HL-60/S4 treated with phorbol 12-myristate 13-acetate at 8.2 ng/mL for 4 days and 3 days (cell line): ENCODE measurements at regions not wholly inside any gene's neighbourhood (a gene's known extent, or its start where the extent isn't known, plus 50 kb on each side); places are given as distances from the start of the nearest gene placed in this dataset.

Experiments used
- in situ Hi-C: fragments of 300-500 bp; cut with MboI; formaldehyde crosslinking; loops from 2 replicates; pipeline ENCODE4 v1.15.0; 2022; ENCODE audit warnings: low sequenced_read_pairs

DNA sequence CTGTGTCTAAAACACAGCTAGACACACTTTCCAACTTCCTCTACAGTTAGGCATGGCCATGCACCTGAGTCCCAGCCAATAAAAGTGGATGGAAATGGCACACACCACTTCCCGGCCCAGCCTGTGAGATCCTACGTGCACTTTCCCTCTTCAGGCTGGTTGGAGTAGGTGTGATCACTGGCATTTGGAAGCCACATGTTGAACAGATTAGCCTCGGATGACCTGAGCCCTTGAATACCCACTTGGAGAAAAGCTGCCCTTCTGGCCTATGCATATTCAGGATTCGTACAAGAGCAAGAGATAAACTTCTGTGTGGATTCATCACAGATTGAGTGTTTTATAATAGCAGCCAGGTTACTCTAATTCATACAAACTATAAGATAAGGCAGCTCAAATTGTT, 359.0 kb upstream of the SLC30A5 start:
- in situ Hi-C loops = no loop called here

DNA sequence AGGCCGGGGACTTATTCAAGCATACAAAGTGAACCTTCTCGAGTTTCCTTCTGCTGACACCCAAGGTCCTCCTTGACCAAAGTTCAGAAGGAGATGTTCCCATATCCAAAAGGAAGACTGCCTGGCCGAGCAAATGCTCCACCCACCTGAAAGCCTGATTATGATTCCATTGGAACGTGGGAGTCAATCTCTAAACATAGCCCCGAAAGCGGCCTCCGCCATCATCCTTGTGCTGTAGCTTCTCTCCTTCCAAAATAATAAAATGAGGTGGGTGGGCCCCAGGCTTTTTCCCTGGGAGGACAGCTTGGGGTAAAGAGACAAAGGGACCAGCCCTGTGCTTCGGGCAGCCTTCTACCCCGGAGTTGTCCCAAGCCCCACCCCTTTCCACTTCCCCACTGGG, 355.6 kb upstream of the SLC30A5 start:
- in situ Hi-C loops = no loop called here

DNA sequence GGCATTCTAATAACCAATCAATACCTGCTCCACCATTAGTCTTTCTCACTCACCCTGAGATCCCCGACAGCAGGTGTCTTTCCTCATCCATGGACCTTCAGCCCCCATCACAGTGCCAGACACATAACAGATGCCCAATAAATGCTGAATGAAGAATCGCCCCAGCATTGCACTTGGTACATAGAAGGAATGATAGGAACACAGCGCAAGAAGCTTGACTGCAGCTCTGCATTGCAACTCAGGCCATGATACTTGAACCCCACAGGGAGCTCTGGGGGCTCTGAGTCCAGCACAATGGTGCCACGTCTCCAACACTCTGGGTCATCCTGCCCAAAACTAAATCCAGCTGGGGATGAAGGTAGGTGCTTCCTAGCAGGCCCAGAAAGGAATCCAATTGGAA, 355.0 kb upstream of the SLC30A5 start:
- in situ Hi-C loops = no loop called here

DNA sequence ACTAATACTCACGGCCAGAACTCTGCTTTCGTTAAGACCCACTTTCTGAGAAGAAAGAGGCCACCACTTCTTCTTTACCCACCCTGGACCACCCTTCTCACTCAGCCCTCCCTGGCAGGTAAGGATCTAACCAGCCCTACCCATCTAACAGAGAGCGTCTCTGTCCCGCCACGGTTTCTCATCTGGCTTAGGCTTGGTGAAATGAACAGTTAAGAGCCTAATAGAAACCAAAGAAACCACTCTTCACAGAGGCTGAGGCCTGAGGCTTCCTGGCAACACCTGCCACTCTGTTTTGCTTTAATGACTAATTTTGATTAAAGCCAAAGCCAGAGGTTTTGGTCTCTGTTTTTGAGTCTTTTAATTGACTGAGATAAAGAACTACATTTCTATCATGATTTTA, 354.1 kb upstream of the SLC30A5 start:
- in situ Hi-C loops = no loop called here

DNA sequence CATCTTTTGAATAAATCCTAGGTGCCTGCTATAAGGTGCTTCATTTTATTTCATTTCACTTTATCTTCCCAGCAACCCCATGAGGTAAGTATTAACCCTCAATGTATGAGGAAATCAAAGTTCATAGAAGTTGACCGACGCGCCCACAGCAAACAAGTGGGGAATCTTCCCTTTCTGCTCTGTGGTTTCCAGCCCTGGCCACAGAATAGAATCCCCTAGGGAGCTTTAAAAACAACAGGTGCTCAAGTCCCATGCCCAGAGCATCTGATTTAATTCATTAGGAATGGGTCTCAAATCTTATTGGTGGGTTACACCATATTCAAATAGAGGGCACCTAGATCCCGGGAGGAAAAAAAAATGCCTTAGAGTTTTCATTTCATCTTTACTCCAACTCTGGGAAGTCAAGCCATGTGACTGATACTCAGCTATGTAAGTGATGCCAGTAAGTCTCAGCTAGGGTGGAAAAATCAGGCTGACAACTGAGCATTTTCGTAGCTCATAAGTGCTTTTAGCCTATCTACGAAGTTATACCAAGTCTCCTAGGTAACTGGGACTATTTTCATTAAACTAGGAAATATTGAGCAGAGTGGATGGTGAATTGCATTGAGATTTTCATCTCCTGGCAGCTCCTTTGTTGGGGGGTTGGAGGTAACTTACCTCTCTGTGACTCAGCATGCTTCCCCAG, 353.4 kb upstream of the SLC30A5 start:
- in situ Hi-C loops = no loop called here

DNA sequence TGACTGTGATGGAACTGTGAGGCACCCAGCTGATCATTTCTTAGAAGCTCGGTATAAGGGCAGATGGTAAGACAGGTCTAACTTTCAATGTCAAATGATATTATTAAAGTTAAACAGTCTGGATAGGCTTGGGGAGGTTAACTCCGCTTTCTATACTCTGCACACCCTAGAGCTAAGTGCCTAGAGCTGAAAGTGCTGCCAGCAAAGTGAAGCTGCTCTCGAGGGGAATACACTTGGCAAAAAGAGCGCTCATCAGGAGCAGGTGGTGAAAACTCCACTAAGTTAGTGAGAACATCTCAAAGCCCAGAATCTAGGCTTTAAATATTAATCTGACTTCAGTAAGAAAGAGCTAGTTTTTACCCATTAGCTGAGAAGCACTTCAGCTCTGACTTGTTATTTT, 349.6 kb upstream of the SLC30A5 start:
- in situ Hi-C loops = no loop called here

DNA sequence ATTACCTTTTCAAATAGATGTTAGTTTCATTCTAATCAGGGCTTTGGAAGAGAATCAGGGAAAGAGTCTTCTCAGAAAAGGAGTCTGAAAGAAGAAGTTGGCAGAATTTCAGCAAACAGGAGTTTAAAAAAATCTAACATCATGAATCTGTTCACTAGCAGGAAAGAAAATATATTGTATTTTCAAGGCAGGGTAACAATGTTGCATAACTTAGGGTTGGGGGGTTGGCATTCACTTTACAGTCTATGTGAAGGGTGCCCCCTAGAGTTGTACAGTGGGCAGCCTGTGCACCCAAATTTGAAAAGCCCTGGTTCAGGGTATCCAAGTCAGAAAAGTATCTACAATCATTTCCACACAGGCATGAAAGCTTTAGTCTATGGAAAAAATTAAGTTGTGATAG, 348.4 kb upstream of the SLC30A5 start:
- in situ Hi-C loops = no loop called here

DNA sequence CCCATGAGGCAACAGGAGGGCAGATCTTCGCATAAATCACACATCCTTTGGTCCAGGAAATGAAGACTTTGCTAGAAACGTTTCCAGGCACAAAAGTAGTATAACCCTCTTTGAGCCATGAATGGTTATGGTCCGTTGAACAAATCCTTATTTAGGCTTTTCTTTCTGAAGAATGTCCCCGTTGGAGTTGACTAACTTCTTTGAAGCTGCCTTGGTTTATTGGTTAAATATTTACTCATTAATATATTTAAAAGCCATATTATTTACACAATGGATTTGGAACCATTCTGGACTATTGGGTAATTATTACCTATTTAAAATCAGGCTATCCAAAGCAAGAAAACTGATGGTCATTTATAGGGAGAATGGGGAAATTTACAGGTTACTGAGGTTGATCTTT, 347.6 kb upstream of the SLC30A5 start:
- in situ Hi-C loops = no loop called here

DNA sequence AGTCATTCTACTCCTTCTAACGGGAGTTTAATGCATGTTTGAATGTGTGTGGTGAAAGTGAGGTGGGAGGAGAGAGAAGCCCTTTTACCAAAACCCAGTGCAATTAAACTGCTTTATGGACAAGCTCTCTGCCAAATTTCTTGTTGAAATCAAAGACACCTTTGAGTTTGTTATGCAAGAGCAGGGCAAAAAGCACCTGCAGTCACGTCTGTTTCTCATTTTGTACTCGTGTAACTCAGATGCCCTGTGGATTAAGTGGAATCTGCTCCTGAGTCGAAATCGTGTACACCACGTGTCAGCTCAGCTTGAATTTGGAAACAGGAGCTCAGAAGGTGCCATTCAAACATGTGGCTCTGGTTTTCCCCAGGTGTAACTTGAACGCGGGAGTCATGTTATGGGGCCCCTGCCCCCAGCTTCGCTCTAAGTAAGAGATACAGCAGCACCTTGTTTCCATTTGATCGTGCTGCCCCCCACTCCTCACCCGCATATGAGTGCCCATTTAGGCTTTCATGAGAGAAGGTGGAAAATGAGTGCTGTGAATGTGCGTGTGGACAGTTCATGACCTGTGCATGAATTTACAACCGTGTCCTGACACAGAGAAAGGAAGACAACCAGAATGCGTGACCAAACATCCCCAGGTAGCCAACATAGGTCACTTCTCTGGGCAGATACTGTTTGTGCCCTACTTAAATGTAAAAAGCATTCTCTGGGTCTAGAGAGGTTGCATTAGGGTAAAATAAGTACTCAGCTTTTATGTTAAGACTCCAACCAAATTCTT, 347.0 kb upstream of the SLC30A5 start:
- in situ Hi-C loops = no loop called here

DNA sequence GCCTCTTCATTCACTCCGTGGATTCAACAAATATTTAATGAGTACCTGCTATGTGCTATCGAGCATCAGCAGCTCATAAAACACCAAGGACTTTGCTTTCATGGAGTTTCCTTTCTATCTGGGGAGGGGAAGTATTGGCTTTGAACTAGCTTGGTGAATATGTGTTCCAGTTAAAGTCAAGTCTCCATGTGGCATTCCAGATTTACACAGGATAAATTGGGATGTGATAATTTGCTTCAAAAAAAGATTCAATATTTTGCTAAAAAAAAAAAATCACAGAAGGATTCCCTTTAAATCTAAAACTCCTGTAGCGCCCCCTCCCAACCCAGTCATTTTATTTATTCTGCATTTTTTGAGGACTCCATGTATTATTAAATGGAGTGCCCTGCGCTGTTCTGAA, 346.3 kb upstream of the SLC30A5 start:
- in situ Hi-C loops = no loop called here

DNA sequence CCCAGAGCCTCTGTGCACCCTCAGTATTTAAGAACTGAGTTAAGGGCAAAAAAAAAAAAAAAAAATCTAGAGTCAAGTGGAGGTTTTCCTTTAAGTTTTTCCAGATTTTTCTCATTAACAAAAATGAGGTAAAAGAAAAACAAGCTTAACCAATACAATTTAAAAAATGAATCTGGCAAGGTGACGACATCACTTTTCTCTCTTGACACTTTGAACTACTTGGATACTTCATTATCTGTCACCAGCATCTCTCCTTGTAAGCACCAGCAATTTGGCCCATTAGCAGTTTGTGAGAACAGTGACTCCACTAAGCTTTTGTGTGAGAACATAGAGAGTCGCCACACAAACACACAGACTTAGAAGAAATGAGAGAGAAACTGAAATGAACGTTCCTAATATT, 345.7 kb upstream of the SLC30A5 start:
- in situ Hi-C loops = no loop called here

DNA sequence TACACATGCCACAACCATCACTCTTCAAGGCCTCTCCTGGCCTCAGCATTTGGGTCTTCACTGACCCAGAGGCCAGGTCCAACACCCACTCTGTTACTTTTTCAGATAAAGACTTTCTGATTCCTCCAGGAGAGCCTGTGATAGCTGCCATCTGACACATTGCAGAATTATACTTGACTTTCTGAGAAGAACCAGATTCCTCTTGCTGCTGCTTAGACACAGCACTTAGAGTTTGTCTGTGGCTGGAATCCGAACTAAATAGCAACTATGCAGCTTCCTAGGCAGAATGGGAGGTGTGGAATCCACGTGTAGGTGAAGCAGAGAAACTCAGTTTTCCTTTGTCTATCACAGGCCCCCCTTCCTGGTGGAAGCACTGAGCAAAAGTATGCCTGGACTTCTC, 344.7 kb upstream of the SLC30A5 start:
- in situ Hi-C loops = no loop called here

DNA sequence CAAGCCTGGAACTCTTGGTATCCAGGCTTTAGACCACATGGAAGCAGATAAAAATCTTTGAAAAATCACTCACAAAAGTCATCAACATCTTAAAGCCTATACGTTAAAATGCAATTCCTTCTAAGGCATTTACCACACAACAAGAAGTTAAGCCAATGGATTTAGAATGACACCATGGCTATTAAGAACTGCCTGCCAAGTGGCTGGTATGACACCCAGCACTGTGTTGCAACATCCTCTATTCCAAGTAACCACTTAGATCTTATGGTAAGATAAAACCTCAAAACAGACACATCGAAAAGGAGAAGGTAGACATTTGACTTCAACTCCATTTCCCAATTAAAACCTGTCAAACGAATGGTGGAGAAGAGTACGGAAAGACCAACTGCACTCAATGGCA, 344.2 kb upstream of the SLC30A5 start:
- in situ Hi-C loops = no loop called here

DNA sequence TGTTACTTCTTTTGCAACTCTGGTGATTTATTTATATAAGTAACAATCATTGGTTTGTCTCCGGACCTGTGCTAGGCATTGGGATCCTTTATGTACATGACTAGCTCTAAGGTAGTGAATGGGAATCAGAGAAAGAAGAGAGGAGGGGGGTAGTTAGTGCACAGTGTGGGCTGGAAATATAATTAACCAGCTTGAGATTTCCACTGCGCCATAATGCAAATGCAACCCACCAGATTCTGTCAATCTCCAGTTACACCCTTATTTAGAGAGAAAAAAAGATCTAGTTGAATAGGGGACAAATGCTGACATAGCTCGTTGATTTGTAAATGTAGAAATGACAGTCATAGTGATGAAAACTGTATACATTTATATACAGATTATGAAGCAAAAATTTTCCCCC, 342.2 kb upstream of the SLC30A5 start:
- in situ Hi-C loops = no loop called here

DNA sequence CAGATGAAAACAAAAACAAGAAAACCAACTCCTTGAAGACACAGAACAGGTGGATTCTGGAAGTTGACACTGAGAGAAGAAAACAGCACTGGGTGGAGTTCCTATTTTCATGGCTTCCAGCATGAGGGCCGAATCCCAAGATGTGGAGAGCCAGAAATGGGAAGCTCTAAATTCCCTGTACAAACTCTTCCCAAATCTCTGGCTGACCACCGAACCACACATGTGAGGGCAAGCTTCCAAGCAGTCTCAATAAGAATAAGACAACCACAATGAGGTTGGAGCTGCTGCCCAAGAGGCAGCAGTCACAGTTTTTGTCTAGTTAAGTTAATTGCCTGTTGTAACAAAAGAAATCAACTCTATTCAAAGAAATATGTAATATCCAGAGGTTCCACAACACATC, 339.3 kb upstream of the SLC30A5 start:
- in situ Hi-C loops = no loop called here

DNA sequence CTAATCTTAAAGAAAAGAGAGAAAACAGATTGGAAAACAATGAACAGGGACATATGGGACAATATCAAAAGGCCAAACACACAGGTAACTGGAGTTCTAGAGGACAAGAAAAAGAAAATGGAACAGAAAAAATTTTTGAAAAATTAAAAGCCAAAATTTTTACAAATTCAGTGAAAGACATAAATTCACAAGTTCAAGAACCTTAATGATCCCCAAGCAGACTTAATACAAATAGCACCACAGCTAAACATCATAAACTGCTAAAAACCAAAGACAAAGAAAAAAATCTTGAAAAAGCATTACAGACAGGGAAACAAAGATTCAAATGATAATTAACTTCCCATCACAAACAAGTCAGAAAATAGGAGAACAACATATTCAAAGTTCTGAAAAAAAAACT, 338.5 kb upstream of the SLC30A5 start:
- in situ Hi-C loops = no loop called here

DNA sequence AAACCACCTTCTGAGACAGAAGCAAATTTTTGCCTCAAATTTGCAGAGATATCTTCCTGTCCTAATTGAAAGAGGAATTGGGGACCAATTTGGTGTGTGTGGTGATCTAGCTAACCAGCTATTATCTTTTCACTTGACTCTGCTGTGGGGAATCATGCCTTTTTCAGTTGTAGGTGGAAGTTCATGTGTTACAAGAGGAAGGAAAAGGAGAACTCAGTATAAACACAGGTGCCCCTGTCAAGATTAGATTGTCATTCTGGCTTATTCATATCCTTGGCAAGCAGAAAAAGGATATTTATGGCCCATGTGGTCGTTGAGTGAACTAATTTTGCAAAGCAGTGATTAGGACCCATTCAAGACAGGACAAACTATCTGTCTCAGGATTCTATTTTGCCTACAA, 336.8 kb upstream of the SLC30A5 start:
- in situ Hi-C loops = no loop called here

DNA sequence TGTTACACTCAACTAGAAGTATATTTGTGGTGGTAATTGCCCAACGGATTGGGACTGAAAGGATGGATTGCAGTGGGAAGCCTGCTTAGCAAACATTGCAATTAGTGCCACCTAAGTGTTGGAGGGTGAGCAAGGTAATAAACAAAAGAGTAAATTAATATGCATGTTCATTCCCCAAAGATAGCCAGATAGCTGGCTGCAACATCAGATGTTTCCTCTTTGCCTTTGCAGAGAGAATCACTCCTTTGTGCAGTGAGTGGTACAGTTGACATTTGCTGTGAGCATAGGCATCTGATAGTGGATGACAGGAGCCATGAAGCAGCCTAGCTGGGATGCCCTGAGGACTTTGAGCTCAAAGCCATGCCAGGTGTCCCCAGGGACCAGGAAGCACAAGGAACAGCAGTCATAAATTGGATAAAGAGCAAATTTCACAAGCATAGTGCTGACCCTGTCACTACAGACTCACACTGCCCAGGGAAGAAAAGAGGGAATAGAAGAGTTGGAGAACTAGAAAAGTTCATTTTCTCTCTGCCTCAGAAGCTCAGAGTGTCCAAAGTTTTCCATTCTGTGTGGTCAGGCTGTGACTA, 336.1 kb upstream of the SLC30A5 start:
- in situ Hi-C loops = no loop called here

DNA sequence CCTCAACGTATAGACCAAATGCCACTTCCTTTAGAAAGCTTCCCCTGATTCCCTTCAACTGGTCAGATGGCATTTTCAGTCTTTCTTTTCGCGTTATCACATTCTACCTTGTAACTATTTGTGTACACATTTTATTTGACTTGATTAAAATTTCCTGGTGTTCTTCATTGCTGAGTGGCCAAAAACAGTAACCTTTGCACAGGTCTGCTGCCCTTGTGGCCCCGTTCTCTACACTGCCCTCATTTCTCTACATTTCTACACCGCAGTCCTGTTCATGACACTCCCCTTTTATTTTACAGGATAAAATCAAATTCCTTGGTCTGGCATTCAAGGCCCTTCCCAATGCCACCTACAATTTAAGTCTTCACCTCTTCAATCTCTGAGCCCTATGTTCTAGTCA, 334.2 kb upstream of the SLC30A5 start:
- in situ Hi-C loops = no loop called here

DNA sequence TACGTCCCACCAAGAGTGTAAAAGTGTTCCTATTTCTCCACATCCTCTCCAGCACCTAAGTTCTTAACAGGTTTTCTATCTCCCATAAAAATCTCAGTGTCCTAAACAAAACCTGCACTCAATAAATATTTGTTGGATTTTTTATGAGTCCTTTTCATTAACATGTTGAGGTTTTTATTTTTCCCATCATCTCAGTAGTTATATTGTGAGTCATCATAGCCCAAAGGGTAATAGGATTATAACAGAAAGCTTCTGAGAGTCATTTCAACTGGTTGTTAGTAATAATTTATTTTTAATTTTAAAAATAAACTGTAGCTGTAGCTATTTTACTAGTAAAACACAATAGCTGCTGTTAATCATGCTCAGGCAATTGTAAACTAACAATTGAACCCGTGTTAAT, 331.6 kb upstream of the SLC30A5 start:
- in situ Hi-C loops = no loop called here

DNA sequence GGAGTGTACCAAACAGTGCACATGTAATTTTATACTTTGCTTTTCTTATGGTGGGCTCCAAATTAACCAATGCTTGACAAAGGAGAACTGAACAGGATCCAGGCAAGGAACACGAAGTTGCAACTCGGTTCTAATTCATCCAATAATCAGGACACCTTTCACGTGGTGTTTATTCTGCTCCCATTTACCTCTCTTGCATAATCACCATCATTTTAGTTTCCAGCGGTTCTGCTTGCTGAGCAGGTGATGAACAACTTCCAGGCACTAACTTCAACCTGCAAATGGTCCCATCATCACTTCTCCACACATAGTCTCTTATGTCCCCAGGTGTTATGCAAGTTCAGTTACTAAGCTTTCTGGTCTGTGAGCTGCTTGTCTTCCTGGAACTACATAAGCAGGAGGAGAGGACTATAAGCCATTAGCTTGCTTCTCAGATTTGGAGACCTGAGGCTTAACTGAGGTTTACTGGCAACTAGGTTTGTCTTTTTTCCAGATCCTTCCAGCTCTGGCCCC, 326.8 kb upstream of the SLC30A5 start:
- in situ Hi-C loops = no loop called here

DNA sequence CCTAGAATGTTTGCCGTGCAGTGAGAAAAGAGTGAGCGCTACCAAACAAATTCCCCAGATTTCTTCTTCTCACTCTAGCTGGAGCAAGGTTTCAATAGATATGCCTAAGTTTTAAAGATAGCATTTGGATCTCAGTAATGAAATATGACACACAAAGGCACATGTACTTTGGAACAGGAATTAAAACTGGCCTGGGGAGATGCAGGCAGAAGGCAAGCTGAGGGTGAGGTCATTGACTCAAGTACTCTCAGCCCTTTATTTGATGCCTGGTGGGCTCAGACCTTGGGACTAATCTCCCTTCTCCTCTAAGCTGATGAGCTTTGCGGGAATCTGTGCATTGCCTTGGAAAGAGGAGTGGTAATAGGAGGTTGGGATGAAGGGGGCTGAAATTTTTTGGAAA, 323.3 kb upstream of the SLC30A5 start:
- in situ Hi-C loops = no loop called here
